ENCODE measurements at regions not wholly inside any gene's neighbourhood (a gene's known extent, or its start where the extent isn't known, plus 50 kb on each side); places are given as distances from the start of the nearest gene placed in this dataset.

DNA sequence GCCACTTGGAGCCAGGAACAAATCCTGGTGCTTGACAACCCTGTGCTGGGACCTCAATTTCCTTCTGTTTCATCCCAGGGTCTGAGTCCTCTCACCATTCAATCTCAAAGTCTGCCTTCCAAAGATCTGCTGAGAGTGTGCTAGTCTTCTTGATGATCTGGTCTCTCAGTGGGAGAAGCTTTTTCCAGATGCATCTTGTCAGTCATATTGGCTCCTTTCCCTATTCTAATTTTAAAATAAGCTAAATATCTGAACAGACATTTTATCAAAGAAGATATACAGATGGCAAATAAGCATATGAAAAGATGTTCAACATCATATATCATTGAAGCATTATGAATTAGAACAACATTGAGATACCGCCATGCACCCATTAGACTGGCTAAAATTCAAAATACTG, 469.3 kb downstream of the NEBL start:
- dilution Hi-C loops (cut with MboI; ENCODE audit: extremely low pct_ligation_motif_present, low sequenced_read_pairs) = no loop called here

DNA sequence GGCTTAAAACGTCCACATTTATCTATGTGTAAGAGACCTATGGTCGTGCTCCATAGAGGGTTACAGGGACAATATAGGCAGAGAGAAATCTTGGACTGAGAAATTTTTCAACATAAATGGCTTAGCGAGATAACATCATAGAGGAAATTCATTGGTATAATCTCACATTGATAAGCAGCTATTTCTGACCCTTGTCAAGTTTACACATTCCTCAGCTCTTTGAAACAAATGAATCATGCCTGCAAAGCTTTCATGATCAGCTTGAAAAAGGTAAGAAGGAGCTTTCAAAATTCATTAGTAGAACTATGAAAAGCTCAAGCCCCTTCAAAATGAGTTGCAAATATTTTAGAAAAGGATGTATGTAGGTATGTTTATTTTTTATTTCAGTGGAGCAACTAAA, 478.8 kb downstream of the NEBL start:
- H4K20me1 ChIP-seq (ENCODE audit: control insufficient read depth, extremely low read depth, insufficient read depth, low read length) = no peaks in the 10 kb centered on the region
- FAIRE-seq = no peak
- H3K9ac ChIP-seq (ENCODE audit: control insufficient read depth, extremely low read depth, insufficient read depth, low read length) = no peak overlapping the region

More for the DNA sequence above, 469.3 kb downstream of the NEBL start:
- Histone ChIP-seq H3K4me1 (ENCODE audit: control insufficient read depth, extremely low read depth, insufficient read depth, low read length) (no peaks in the 10 kb centered on the region), H2AFZ (ENCODE audit: control insufficient read depth, low read length) (no peak overlapping the region), H3K79me2 (ENCODE audit: control insufficient read depth, insufficient read depth, low read length) (no peaks in the 10 kb centered on the region), H3K27ac (ENCODE audit: control insufficient read depth, insufficient read depth, low read length) (no peak overlapping the region), H3K27me3 (ENCODE audit: control insufficient read depth, extremely low read depth, insufficient read depth, low read length) (no peaks in the 10 kb centered on the region), H3K9me3 (ENCODE audit: control insufficient read depth, low read depth, low read length) (no peaks in the 10 kb centered on the region), H3K9ac (ENCODE audit: control insufficient read depth, extremely low read depth, insufficient read depth, low read length) (no peak overlapping the region), H3K4me2 (ENCODE audit: control insufficient read depth, extremely low read depth, insufficient read depth, low read depth, low read length) (no peak overlapping the region), H4K20me1 (ENCODE audit: control insufficient read depth, extremely low read depth, insufficient read depth, low read length) (no peaks in the 10 kb centered on the region), H3K36me3 (ENCODE audit: control insufficient read depth in 2 of 2, extremely low read depth in 1 of 2, insufficient read depth in 2 of 2, low read length in 2 of 2) (no peaks in the 10 kb centered on the region), H3K9me1 (ENCODE audit: control insufficient read depth, extremely low read depth, insufficient read depth, low read length) (no peaks in the 10 kb centered on the region), H3K4me3 (ENCODE audit: control insufficient read depth in 2 of 3, extremely low read depth in 1 of 3, insufficient read depth in 2 of 3, low read depth in 1 of 3, low read length in 3 of 3) (no peak overlapping the region)
- DNase-seq (ENCODE audit: low read depth, low spot score) (no peak), FAIRE-seq (no peak)
- TF ChIP-seq, protein P1, sequence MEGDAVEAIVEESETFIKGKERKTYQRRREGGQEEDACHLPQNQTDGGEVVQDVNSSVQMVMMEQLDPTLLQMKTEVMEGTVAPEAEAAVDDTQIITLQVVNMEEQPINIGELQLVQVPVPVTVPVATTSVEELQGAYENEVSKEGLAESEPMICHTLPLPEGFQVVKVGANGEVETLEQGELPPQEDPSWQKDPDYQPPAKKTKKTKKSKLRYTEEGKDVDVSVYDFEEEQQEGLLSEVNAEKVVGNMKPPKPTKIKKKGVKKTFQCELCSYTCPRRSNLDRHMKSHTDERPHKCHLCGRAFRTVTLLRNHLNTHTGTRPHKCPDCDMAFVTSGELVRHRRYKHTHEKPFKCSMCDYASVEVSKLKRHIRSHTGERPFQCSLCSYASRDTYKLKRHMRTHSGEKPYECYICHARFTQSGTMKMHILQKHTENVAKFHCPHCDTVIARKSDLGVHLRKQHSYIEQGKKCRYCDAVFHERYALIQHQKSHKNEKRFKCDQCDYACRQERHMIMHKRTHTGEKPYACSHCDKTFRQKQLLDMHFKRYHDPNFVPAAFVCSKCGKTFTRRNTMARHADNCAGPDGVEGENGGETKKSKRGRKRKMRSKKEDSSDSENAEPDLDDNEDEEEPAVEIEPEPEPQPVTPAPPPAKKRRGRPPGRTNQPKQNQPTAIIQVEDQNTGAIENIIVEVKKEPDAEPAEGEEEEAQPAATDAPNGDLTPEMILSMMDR (optimal IDR thresholded peaks at IDR 0.05 in 1 of 3, IDR thresholded peaks at IDR 0.05 in 1 of 3, conservative IDR thresholded peaks at IDR 0.05 in 1 of 3; ENCODE audit: extremely low read depth in 1 of 3, insufficient read depth in 2 of 3, low read length in 3 of 3) = no peak
- TF ChIP-seq EZH2 (IDR thresholded peaks at IDR 0.05; ENCODE audit: low read length) = no peak

More for the DNA sequence above, 478.8 kb downstream of the NEBL start:
- no peak overlapping the region for H2AFZ ChIP-seq (ENCODE audit: control insufficient read depth, low read length)
- no peaks in the 10 kb centered on the region for H3K9me1 ChIP-seq (ENCODE audit: control insufficient read depth, extremely low read depth, insufficient read depth, low read length)
- no peak for TF ChIP-seq EZH2 (IDR thresholded peaks at IDR 0.05; ENCODE audit: low read length)
- TF ChIP-seq, protein P1 (optimal IDR thresholded peaks at IDR 0.05 in 1 of 3, IDR thresholded peaks at IDR 0.05 in 1 of 3, conservative IDR thresholded peaks at IDR 0.05 in 1 of 3; ENCODE audit: extremely low read depth in 1 of 3, insufficient read depth in 2 of 3, low read length in 3 of 3) = no peak
- no peaks in the 10 kb centered on the region for H3K9me3 ChIP-seq (ENCODE audit: control insufficient read depth, low read depth, low read length)
- H3K4me3 ChIP-seq (ENCODE audit: control insufficient read depth in 2 of 3, extremely low read depth in 1 of 3, insufficient read depth in 2 of 3, low read depth in 1 of 3, low read length in 3 of 3) = no peak overlapping the region
- DNase-seq (ENCODE audit: low read depth, low spot score) = no peak
- dilution Hi-C loops (cut with MboI; ENCODE audit: extremely low pct_ligation_motif_present, low sequenced_read_pairs) = no loop called here
- no peak overlapping the region for H3K4me2 ChIP-seq (ENCODE audit: control insufficient read depth, extremely low read depth, insufficient read depth, low read depth, low read length)
- H3K27ac ChIP-seq (ENCODE audit: control insufficient read depth, insufficient read depth, low read length) = no peak overlapping the region
- no peaks in the 10 kb centered on the region for H3K36me3 ChIP-seq (ENCODE audit: control insufficient read depth in 2 of 2, extremely low read depth in 1 of 2, insufficient read depth in 2 of 2, low read length in 2 of 2)
- H3K27me3 ChIP-seq (ENCODE audit: control insufficient read depth, extremely low read depth, insufficient read depth, low read length) = no peaks in the 10 kb centered on the region
- H3K79me2 ChIP-seq (ENCODE audit: control insufficient read depth, insufficient read depth, low read length) = no peaks in the 10 kb centered on the region
- no peaks in the 10 kb centered on the region for H3K4me1 ChIP-seq (ENCODE audit: control insufficient read depth, extremely low read depth, insufficient read depth, low read length)

Measured in keratinocyte (primary cell).